Upper lobe of right lung (tissue), 1 donor: ENCODE measurements at regions not wholly inside any gene's neighbourhood (a gene's known extent, or its start where the extent isn't known, plus 50 kb on each side); places are given as distances from the start of the nearest gene placed in this dataset.

Experiments used
- ATAC-seq: fragments of 200-7000 bp; cut with Tn5 transposase; one replicate; pipeline ENCODE4 v1.9.1; 2020; ENCODE audit warnings: mild to moderate bottlenecking, moderate library complexity
- DNase-seq: peaks from one replicate; pipeline ENCODE4 v3.0.0-alpha.2; 2020
- H3K27ac ChIP-seq: fragments of 200-600 bp; one replicate; pipeline ENCODE4 v1.8.0; 2022
- H3K27me3 ChIP-seq: fragments of 200-600 bp; one replicate; pipeline ENCODE4 v1.8.0; 2022; ENCODE audit warnings: mild to moderate bottlenecking
- H3K36me3 ChIP-seq: fragments of 200-600 bp; one replicate; pipeline ENCODE4 v1.8.0; 2022
- H3K4me1 ChIP-seq: fragments of 200-600 bp; one replicate; pipeline ENCODE4 v1.8.0; 2022
- H3K4me3 ChIP-seq: fragments of 200-600 bp; one replicate; pipeline ENCODE4 v1.8.0; 2022; ENCODE audit warnings: mild to moderate bottlenecking
- H3K9me3 ChIP-seq: fragments of 200-600 bp; one replicate; pipeline ENCODE4 v1.8.0; 2022
- intact Hi-C: fragments of 100-400 bp; cut with DNase I; formaldehyde crosslinking; loops from one replicate; pipeline ENCODE4 v1.11.0; 2022
- TF ChIP-seq, protein P1 (sequence below): fragments of 200-600 bp; IDR thresholded peaks from one replicate; pipeline ENCODE4 v1.8.0; 2022; ENCODE audit warnings: antibody characterized with exemption
- donor health status: DM: no; HTN: yes; CAD: no; lungs with severe emphysema.

DNA sequence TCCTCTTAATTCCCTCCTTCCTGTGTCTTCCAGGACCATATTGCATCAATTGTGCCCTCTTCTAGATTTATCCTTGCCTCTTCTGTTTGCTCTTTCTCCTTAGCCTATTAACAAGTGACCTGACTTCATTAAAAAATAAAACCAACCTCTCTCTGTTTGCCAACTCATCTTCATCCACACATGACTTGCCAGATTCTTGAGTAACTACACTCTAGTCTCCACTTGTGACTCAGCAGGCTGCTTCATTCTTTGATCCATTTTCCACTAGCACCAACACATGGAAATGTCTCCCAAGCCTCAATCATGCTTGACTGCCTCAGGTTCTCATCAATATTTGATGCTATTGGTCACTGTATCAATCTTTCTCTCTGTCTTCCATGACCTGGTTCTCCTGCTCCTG, 492.4 kb upstream of the TMPO start:
- H3K27me3 ChIP-seq: no peaks in the 10 kb centered on the region
- no peak overlapping the region for H3K27ac ChIP-seq
- H3K9me3 ChIP-seq: no peaks in the 10 kb centered on the region
- DNase-seq (no peak), ATAC-seq (no peak)
- TF ChIP-seq, protein P1, sequence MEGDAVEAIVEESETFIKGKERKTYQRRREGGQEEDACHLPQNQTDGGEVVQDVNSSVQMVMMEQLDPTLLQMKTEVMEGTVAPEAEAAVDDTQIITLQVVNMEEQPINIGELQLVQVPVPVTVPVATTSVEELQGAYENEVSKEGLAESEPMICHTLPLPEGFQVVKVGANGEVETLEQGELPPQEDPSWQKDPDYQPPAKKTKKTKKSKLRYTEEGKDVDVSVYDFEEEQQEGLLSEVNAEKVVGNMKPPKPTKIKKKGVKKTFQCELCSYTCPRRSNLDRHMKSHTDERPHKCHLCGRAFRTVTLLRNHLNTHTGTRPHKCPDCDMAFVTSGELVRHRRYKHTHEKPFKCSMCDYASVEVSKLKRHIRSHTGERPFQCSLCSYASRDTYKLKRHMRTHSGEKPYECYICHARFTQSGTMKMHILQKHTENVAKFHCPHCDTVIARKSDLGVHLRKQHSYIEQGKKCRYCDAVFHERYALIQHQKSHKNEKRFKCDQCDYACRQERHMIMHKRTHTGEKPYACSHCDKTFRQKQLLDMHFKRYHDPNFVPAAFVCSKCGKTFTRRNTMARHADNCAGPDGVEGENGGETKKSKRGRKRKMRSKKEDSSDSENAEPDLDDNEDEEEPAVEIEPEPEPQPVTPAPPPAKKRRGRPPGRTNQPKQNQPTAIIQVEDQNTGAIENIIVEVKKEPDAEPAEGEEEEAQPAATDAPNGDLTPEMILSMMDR: no peak
- H3K4me3 ChIP-seq: no peak overlapping the region
- intact Hi-C loops: no loop called here
- no peaks in the 10 kb centered on the region for H3K36me3 ChIP-seq
- no peaks in the 10 kb centered on the region for H3K4me1 ChIP-seq

DNA sequence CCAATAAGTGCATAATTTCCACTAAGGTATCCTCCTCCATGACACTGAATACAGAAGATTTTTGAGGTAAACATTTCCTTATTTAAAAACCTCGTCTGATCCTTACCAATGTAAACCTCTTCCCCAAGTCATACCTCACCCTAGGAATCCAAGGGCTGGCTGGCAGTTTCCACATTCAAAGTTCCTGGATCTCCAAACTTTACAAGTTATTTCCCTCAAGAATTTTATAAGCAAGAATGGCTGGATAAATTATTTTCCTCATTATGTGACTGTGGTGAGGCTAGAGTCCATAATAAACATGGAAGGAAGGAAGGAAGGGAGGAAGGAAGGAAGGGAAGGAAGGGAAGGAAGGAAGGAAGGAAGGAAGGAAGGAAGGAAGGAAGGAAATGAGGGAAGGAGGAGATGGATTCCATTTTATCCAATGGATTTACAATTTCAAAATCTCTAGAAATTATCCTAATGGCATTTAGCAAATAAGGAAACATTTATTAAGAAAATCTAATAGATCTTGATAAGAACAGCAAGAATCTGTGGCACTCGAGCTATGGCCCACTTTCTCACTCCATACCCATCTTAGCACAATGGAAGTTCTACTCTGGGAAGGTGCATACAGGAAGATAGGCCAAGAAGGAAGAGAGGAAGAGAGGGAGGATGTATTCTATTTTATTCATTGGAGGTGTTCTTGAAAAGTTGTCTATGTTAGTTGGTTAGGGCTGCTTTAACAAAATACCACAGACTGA, 477.8 kb upstream of the TMPO start:
- TF ChIP-seq, protein P1: no peak
- DNase-seq (no peak), ATAC-seq (no peak)
- no peak overlapping the region for H3K4me3 ChIP-seq
- intact Hi-C loops: no loop called here
- no peaks in the 10 kb centered on the region for H3K27me3 ChIP-seq
- H3K9me3 ChIP-seq: no peaks in the 10 kb centered on the region
- H3K36me3 ChIP-seq: no peaks in the 10 kb centered on the region
- H3K27ac ChIP-seq: no peak overlapping the region
- no peaks in the 10 kb centered on the region for H3K4me1 ChIP-seq

DNA sequence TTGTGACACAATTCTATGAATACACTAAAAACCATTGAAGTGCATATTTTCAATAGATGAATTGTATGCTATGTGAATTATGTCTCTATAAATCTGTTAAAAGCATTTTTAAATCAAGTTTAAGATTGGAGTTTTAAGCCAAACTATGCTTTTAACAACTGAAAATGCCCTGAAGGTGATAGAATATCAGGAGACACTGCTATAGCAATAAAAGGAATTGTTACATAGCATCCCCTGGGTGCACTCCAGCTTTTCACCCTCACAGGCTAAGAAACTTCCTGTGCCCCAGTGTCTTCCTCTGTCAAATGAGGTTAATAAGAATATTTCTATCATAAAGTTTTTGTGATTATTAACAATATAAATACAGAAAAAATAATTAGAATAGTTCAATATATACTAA, 472.7 kb upstream of the TMPO start:
- no peaks in the 10 kb centered on the region for H3K36me3 ChIP-seq
- H3K27ac ChIP-seq: no peak overlapping the region
- no peak overlapping the region for H3K4me3 ChIP-seq
- H3K9me3 ChIP-seq: no peaks in the 10 kb centered on the region
- intact Hi-C loops: no loop called here
- TF ChIP-seq, protein P1: no peak
- ATAC-seq (no peak), DNase-seq (no peak)
- H3K4me1 ChIP-seq: no peaks in the 10 kb centered on the region
- H3K27me3 ChIP-seq: no peaks in the 10 kb centered on the region

DNA sequence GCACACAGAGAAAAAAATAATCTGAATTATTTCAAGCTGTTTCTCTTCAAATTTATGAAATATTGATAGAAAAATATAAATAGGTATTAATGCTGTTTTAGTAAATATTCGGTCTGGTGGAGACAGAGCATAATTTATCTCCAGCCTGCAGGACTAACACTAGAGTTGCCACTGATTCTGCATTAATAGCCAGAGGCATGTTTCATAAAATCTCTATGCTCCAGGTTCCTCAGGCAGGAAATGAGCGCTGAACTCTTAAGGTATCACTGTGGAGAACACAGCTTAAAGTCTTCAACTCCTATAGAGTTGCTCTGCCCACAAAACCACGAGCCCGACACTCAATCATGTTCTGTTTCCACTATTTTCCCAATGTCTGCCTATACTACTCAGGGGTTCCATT, 470.0 kb upstream of the TMPO start:
- Histone ChIP-seq H3K36me3 (no peaks in the 10 kb centered on the region), H3K9me3 (no peaks in the 10 kb centered on the region), H3K4me1 (no peaks in the 10 kb centered on the region), H3K27me3 (no peaks in the 10 kb centered on the region), H3K27ac (no peak overlapping the region), H3K4me3 (no peak overlapping the region)
- TF ChIP-seq, protein P1: no peak
- intact Hi-C loops: no loop called here
- ATAC-seq: no peak
- DNase-seq: no peak

DNA sequence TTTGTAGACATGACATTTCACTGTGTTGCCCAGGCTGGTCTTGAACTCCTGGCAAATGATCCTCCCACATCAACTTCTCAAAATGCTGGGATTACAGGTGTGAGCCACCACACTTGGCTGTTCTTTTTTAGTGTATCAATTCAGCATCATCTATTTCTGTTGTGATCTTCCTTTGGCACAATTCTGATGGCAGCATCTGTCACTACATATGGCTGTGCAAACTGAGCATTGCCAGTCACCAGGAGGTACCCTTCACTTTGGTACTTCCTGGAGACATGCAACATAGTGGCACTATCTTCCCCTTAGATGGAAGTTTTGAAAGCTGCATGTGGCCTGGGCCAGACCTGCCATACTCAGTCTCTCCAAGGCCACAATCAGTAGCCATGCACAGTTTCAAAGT, 467.1 kb upstream of the TMPO start:
- Histone ChIP-seq H3K27ac (no peak overlapping the region), H3K4me1 (no peaks in the 10 kb centered on the region), H3K36me3 (no peaks in the 10 kb centered on the region), H3K4me3 (no peak overlapping the region), H3K27me3 (no peaks in the 10 kb centered on the region), H3K9me3 (no peaks in the 10 kb centered on the region)
- TF ChIP-seq, protein P1: no peak
- DNase-seq (no peak), ATAC-seq (no peak)
- intact Hi-C loops: no loop called here

DNA sequence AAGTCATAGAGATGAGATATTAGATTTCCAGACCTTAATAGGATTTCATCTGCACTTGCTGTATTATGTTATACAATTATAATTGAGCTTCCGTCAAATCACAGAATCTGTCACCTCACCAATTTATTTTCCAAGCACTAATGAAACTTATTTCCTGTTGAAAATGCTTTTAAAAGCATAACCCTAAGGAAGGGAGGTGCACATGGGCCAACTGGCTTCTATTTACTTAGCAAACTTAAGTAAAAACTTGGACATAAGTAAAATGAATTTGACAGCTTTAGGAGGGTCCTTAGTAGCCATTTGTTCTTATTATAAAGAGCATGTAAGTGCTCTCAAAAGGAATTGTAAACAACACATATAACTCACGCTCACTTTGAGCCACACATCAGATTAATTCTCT, 462.2 kb upstream of the TMPO start:
- intact Hi-C loops: no loop called here
- no peak overlapping the region for H3K27ac ChIP-seq
- DNase-seq (no peak), ATAC-seq (no peak)
- no peaks in the 10 kb centered on the region for H3K36me3 ChIP-seq
- H3K4me3 ChIP-seq: no peak overlapping the region
- no peaks in the 10 kb centered on the region for H3K9me3 ChIP-seq
- H3K4me1 ChIP-seq: no peaks in the 10 kb centered on the region
- H3K27me3 ChIP-seq: no peaks in the 10 kb centered on the region
- TF ChIP-seq, protein P1: no peak
